H9 (cell line): ENCODE measurements at regions not wholly inside any gene's neighbourhood (a gene's known extent, or its start where the extent isn't known, plus 50 kb on each side); places are given as distances from the start of the nearest gene placed in this dataset.
"Not testable (repeated sequence)": the region's sequence is repeated elsewhere in the genome, so short reads cannot be mapped to it uniquely, and the experiment has no call there.

Experiments used
- DNase-seq: peaks from one replicate; pipeline ENCODE4 v3.0.0-alpha.2; 2017
- H2AFZ ChIP-seq: one replicate; pipeline ENCODE4 v1.6.1; 2013; ENCODE audit warnings: mild to moderate bottlenecking, low read length, control low read depth, moderate library complexity
- H2AK5ac ChIP-seq: 2 replicates; pipeline ENCODE4 v1.6.1; 2013; ENCODE audit warnings: low read length, control low read depth, mixed read lengths; ENCODE audit not compliant: insufficient read length
- H2BK120ac ChIP-seq: one replicate; pipeline ENCODE4 v1.6.1; 2013; ENCODE audit warnings: low read depth, mild to moderate bottlenecking, low read length, control low read depth, inconsistent platforms; ENCODE audit not compliant: poor library complexity, severe bottlenecking
- H2BK12ac ChIP-seq: 2 replicates; pipeline ENCODE4 v1.6.1; 2013; ENCODE audit warnings: low read length, control low read depth, mixed read lengths, low read depth; ENCODE audit not compliant: insufficient read length
- H2BK15ac ChIP-seq: 2 replicates; pipeline ENCODE4 v1.6.1; 2013; ENCODE audit warnings: low read depth, low read length, control low read depth
- H2BK20ac ChIP-seq: one replicate; pipeline ENCODE4 v1.6.1; 2013; ENCODE audit warnings: low read depth, mild to moderate bottlenecking, low read length, control low read depth, inconsistent platforms; ENCODE audit not compliant: poor library complexity, severe bottlenecking
- H2BK5ac ChIP-seq: 2 replicates; pipeline ENCODE4 v1.6.1; 2013; ENCODE audit warnings: low read length, control low read depth, mixed read lengths; ENCODE audit not compliant: insufficient read length
- H3K14ac ChIP-seq: 2 replicates; pipeline ENCODE4 v1.6.1; 2013; ENCODE audit warnings: low read length, control low read depth; ENCODE audit not compliant: insufficient read depth
- H3K18ac ChIP-seq: 2 replicates; pipeline ENCODE4 v1.6.1; 2013; ENCODE audit warnings: low read depth, mild to moderate bottlenecking, mixed read lengths, low read length, control low read depth; ENCODE audit not compliant: insufficient read length
- H3K23ac ChIP-seq: 2 replicates; pipeline ENCODE4 v1.6.1; 2013; ENCODE audit warnings: low read length, control low read depth, mixed read lengths, low read depth; ENCODE audit not compliant: insufficient read length
- H3K23me2 ChIP-seq: 2 replicates; pipeline ENCODE4 v1.6.1; 2013; ENCODE audit warnings: low read depth, mild to moderate bottlenecking, mixed read lengths, low read length, control low read depth; ENCODE audit not compliant: insufficient read length, poor library complexity, severe bottlenecking
- H3K27ac ChIP-seq: 2 replicates; pipeline ENCODE4 v1.5.1; 2013; ENCODE audit warnings: low read length, control low read depth, mixed read lengths, low read depth; ENCODE audit not compliant: insufficient read length
- H3K27me3 ChIP-seq: 2 replicates; pipeline ENCODE4 v1.6.1; 2013; ENCODE audit warnings: low read length, control low read depth, inconsistent platforms; ENCODE audit not compliant: insufficient read depth
- H3K4ac ChIP-seq: 2 replicates; pipeline ENCODE4 v1.6.1; 2013; ENCODE audit warnings: low read depth, mild to moderate bottlenecking, control low read depth, inconsistent platforms, low read length, moderate library complexity
- H3K4me1 ChIP-seq: 2 replicates; pipeline ENCODE4 v1.6.1; 2013; ENCODE audit warnings: low read length, control low read depth, inconsistent platforms; ENCODE audit not compliant: insufficient read depth
- H3K4me2 ChIP-seq: 2 replicates; pipeline ENCODE4 v1.6.1; 2013; ENCODE audit warnings: low read length, control low read depth, mixed read lengths; ENCODE audit not compliant: insufficient read length, insufficient read depth
- H3K56ac ChIP-seq: 2 replicates; pipeline ENCODE4 v1.6.1; 2013; ENCODE audit warnings: low read depth, mild to moderate bottlenecking, mixed read lengths, low read length, control low read depth; ENCODE audit not compliant: insufficient read length
- H3K79me1 ChIP-seq: 2 replicates; pipeline ENCODE4 v1.6.1; 2013; ENCODE audit warnings: low read depth, mild to moderate bottlenecking, moderate library complexity, low read length, control low read depth, inconsistent platforms; ENCODE audit not compliant: insufficient read depth, poor library complexity, severe bottlenecking
- H3K79me2 ChIP-seq: 2 replicates; pipeline ENCODE4 v1.6.1; 2013; ENCODE audit warnings: low read length, control low read depth, inconsistent platforms; ENCODE audit not compliant: insufficient read depth
- H3K9ac ChIP-seq: 2 replicates; pipeline ENCODE4 v1.6.1; 2013; ENCODE audit warnings: low read length, control low read depth, mixed read lengths; ENCODE audit not compliant: insufficient read length; ENCODE audit errors: extremely low read depth
- H3K9me3 ChIP-seq: one replicate; pipeline ENCODE4 v1.6.1; 2013; ENCODE audit warnings: low read depth, low read length, inconsistent platforms; ENCODE audit not compliant: control insufficient read depth
- H3T11ph ChIP-seq: one replicate; pipeline ENCODE4 v1.6.1; 2013; ENCODE audit warnings: mild to moderate bottlenecking, low read length, control low read depth, inconsistent platforms
- H4K20me1 ChIP-seq: one replicate; pipeline ENCODE4 v1.6.1; 2013; ENCODE audit not compliant: control insufficient read depth, insufficient read length, insufficient read depth
- H4K5ac ChIP-seq: 2 replicates; pipeline ENCODE4 v1.6.1; 2013; ENCODE audit warnings: low read depth, mild to moderate bottlenecking, mixed read lengths, low read length, control low read depth; ENCODE audit not compliant: insufficient read length
- H4K8ac ChIP-seq: replicated peaks from 2 replicates; pipeline ENCODE4 v1.6.1; 2013; ENCODE audit warnings: low read length, control low read depth, mixed read lengths, low read depth; ENCODE audit not compliant: insufficient read length
- H4K91ac ChIP-seq: 2 replicates; pipeline ENCODE4 v1.6.1; 2013; ENCODE audit warnings: low read depth, mild to moderate bottlenecking, moderate library complexity, mixed read lengths, low read length, control low read depth; ENCODE audit not compliant: insufficient read length
- H3K27ac Mint-ChIP-seq, 3 experiments: 2 replicates in 2 of 3; 3 replicates in 1 of 3; pipeline ENCODE4 v1.8.0; 2020 to 2021; ENCODE audit warnings: mixed read lengths in 3 of 3, mild to moderate bottlenecking in 1 of 3, moderate library complexity in 1 of 3
- H3K27me3 Mint-ChIP-seq: 2 replicates; pipeline ENCODE4 v1.8.0; 2021; ENCODE audit warnings: low read depth, mild to moderate bottlenecking, moderate library complexity, mixed read lengths
- H3K36me3 Mint-ChIP-seq, 3 experiments: 2 replicates in 2 of 3; 3 replicates in 1 of 3; pipeline ENCODE4 v1.8.0; 2020 to 2021; ENCODE audit warnings: low read depth in 3 of 3, mixed read lengths in 3 of 3; ENCODE audit not compliant: insufficient read depth in 1 of 3
- H3K4me1 Mint-ChIP-seq, 2 experiments: 2 replicates each; pipeline ENCODE4 v1.8.0; 2020; ENCODE audit warnings: mixed read lengths in 2 of 2
- H3K4me3 Mint-ChIP-seq, 2 experiments: 2 replicates in 1 of 2; 3 replicates in 1 of 2; pipeline ENCODE4 v1.8.0; 2020 to 2021; ENCODE audit warnings: mild to moderate bottlenecking in 2 of 2, mixed read lengths in 2 of 2, moderate library complexity in 1 of 2
- H3K9me3 Mint-ChIP-seq, 2 experiments: 2 replicates in 1 of 2; 3 replicates in 1 of 2; pipeline ENCODE4 v1.8.0; 2020; ENCODE audit warnings: mild to moderate bottlenecking in 2 of 2, mixed read lengths in 2 of 2, moderate library complexity in 1 of 2
- whole genome bisulfite sequencing: extraction: QIAGEN DNeasy Blood & Tissue Kit; methylation state at CpG from one replicate; pipeline ENCODE4 v1.1.7; 2013; ENCODE audit warnings: missing lambda C conversion rate, low lambda C conversion rate, mixed read lengths; ENCODE audit not compliant: insufficient read length; ENCODE audit errors: extremely low coverage; 5-methylcytosine and 5-hydroxymethylcytosine counted together
- TF ChIP-seq, protein P1 (sequence below): fragments of 200-600 bp; sonication (generic); conservative IDR thresholded peaks from 3 replicates; pipeline ENCODE4 v1.8.0; 2021; ENCODE audit warnings: antibody characterized with exemption, mild to moderate bottlenecking

DNA sequence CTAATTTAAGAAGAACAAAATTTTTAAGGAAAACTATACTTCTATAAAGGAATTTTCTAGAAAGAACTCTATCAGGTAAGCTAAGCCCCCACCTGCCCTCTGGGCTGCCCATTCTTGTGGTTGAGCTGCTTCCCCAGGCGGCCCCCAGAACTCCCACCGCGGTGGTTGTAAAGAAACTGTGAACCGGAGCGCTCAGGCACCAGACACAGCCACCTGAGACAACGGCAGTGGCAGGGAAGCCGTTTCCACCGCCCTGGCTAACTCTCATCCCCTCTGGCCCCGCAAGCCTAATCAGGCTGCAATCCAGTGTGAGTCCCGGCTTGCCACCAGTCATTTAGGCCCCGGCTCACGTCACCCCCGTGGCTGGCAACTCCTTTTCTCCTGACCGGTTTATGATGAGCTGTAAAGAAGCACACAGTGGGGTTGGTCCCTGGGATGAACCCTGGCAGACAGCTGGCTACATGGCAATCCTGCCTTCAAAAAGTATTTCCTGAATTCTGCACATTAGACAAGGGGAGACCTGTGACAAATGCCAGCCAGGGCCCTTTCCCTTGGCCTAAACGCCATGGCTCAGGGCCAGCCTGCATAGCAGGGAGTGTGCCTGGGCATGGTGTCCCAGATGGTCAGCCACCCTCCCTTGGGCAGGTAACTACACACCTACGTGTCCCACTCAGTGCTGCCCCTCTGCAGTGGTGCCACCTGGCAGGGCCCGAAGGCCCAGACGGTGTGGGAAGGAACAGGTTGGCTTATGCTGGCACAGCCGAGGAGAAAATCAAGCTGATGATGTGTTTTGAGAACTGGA lies 63.8 kb upstream of the GPR31 start:
- no peak overlapping the region for H3K4ac ChIP-seq
- H2BK15ac ChIP-seq, result no peak overlapping the region
- Mint-ChIP-seq H3K27me3 (peaks cover 2% of the 10 kb centered on the region), H3K4me3 (no peak overlapping the region), H3K27ac (peak overlapping the region in 1 of 3 experiments; percentile 54; a peak in 1 of 7 replicates), H3K36me3 (no peaks in the 10 kb centered on the region; a peak in 1 of 7 replicates), H3K4me1 (peaks cover 42 to 48% of the 10 kb centered on the region in 2 experiments), H3K9me3 (no peaks in the 10 kb centered on the region; a peak in 1 of 5 replicates)
- no peak overlapping the region for H2BK120ac ChIP-seq
- DNase-seq, result no peak
- H3K79me1 ChIP-seq, result no peaks in the 10 kb centered on the region
- no peak overlapping the region; the same call in 1 of the 2 replicates for H3K14ac ChIP-seq
- H3K18ac ChIP-seq, result no peak overlapping the region
- H2BK12ac ChIP-seq, result no peak overlapping the region
- no peak overlapping the region for H3K23ac ChIP-seq
- H3T11ph ChIP-seq, result no peak overlapping the region
- peaks cover 2% of the 10 kb centered on the region for H3K23me2 ChIP-seq
- peaks cover 25% of the 10 kb centered on the region for H3K4me1 ChIP-seq
- H4K8ac ChIP-seq, result no peak overlapping the region
- no peak overlapping the region for H2AFZ ChIP-seq
- no peak overlapping the region for H3K27ac ChIP-seq
- H2BK20ac ChIP-seq, result no peak overlapping the region
- peaks cover 2% of the 10 kb centered on the region; the same call in 1 of the 2 replicates for H3K79me2 ChIP-seq
- no CpG with 5 or more reads among the region's 19 CpGs for WGBS
- H3K9ac ChIP-seq, result no peak overlapping the region
- no peak overlapping the region for H2AK5ac ChIP-seq
- H3K4me2 ChIP-seq, result no peak overlapping the region
- H4K91ac ChIP-seq, result no peak overlapping the region
- H4K5ac ChIP-seq, result no peak overlapping the region
- TF ChIP-seq, protein P1, sequence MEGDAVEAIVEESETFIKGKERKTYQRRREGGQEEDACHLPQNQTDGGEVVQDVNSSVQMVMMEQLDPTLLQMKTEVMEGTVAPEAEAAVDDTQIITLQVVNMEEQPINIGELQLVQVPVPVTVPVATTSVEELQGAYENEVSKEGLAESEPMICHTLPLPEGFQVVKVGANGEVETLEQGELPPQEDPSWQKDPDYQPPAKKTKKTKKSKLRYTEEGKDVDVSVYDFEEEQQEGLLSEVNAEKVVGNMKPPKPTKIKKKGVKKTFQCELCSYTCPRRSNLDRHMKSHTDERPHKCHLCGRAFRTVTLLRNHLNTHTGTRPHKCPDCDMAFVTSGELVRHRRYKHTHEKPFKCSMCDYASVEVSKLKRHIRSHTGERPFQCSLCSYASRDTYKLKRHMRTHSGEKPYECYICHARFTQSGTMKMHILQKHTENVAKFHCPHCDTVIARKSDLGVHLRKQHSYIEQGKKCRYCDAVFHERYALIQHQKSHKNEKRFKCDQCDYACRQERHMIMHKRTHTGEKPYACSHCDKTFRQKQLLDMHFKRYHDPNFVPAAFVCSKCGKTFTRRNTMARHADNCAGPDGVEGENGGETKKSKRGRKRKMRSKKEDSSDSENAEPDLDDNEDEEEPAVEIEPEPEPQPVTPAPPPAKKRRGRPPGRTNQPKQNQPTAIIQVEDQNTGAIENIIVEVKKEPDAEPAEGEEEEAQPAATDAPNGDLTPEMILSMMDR, result no peak
- H4K20me1 ChIP-seq, result no peaks in the 10 kb centered on the region
- H3K27me3 ChIP-seq, result no peaks in the 10 kb centered on the region
- no peak overlapping the region for H3K56ac ChIP-seq
- no peaks in the 10 kb centered on the region for H3K9me3 ChIP-seq
- no peak overlapping the region for H2BK5ac ChIP-seq

DNA sequence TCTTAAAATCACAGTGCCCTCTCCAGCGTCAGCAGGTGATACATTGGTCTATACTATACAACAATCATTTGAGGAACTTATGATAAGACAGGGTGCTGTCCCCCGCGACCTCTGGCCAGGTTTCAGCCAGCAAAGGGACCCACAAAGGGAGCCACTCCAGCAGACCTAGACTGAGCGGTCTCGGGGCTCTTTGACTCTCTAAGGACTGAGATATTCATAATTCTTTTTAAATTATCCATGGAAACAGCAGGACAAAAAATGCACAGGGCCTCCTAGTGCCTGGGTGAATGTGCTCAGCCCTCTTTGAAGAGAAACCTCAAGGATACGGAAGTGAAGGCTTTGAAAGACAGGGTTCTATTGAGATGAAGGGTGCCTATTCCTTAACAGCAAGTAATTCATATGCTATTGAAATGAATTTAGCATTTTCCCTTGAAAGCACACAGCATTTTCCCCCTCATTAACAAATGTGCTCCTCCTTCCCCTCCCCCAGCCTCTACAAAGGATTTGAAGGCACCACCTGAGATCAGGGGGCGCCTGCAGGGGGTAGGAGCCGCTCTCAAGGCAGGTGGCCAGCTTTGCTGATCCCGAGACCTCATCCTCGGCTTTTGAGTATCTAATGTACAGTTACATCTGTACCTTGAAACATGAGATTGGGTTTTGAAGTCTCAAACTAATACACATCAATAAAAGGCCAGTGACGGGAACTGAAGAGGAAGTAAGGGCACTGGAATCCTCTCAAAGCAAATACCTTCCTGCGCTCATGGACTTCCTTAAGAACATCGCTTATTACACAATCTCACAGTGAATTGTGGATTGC lies 65.3 kb upstream of the UNC93A start:
- not testable (repeated sequence) for H2BK5ac ChIP-seq, H2AFZ ChIP-seq, H4K8ac ChIP-seq, H4K5ac ChIP-seq, H3K4ac ChIP-seq, H3K23ac ChIP-seq, H3K9me3 Mint-ChIP-seq, H2BK12ac ChIP-seq, H3K56ac ChIP-seq, H3K9ac ChIP-seq, H4K20me1 ChIP-seq, H3K27ac ChIP-seq, H2BK20ac ChIP-seq, H3K18ac ChIP-seq, H2AK5ac ChIP-seq, H3K79me1 ChIP-seq, H2BK120ac ChIP-seq, H3K27me3 Mint-ChIP-seq, H3K27me3 ChIP-seq, H4K91ac ChIP-seq, H3T11ph ChIP-seq, H3K9me3 ChIP-seq, H2BK15ac ChIP-seq
- Mint-ChIP-seq H3K4me1 (peaks cover 65 to 75% of the 10 kb centered on the region in 2 experiments), H3K36me3 (peaks cover 0 to 21% (median 0%) of the 10 kb centered on the region in 3 experiments; a peak in 2 of 7 replicates), H3K27ac (peak overlapping the region in 2 of 3 experiments; percentile 86 to 98; a peak in 6 of 7 replicates), H3K4me3 (peak overlapping the region; percentile 50 to 72)
- peak overlapping the region; percentile 33; the same call in 1 of the 2 replicates for H3K14ac ChIP-seq
- H3K4me2 ChIP-seq, result peak overlapping the region; percentile 23
- DNase-seq, result peak; percentile 75
- no CpG with 5 or more reads among the region's 13 CpGs for WGBS
- H3K4me1 ChIP-seq, result peaks cover 31% of the 10 kb centered on the region
- H3K23me2 ChIP-seq, result peaks cover 11% of the 10 kb centered on the region
- peaks cover 34% of the 10 kb centered on the region for H3K79me2 ChIP-seq
